IMR-90 (cell line): ENCODE measurements at regions not wholly inside any gene's neighbourhood (a gene's known extent, or its start where the extent isn't known, plus 50 kb on each side); places are given as distances from the start of the nearest gene placed in this dataset.

Source experiments
- ATAC-seq: fragments of 200-7000 bp; cut with Tn5 transposase; 2 replicates; pipeline ENCODE4 v1.9.1; 2020; ENCODE audit warnings: low read depth, mild to moderate bottlenecking, moderate library complexity
- BruUV-seq: library from RNA; stranded (reverse); fragments of 400-500 nt; replicated peaks from 2 replicates; lab custom pipeline; 2021; lab: Mats Ljungman, UMichigan
- CTCF ChIA-PET: fragments of 300-600 bp; formaldehyde crosslinking; extraction: SDS; loops from one replicate; lab custom pipeline; 2021; ENCODE audit warnings: antibody characterized with exemption; lab: Yijun Ruan, JAX
- POLR2A ChIA-PET: fragments of 300-600 bp; sonication (Branson Sonifier 250); formaldehyde crosslinking; loops from one replicate; lab custom pipeline; 2022; ENCODE audit warnings: antibody characterized with exemption; ENCODE audit not compliant: unreplicated experiment; lab: Charles Lee
- DNase-seq: peaks from one replicate; pipeline ENCODE4 v3.0.0; 2013
- H2AFZ ChIP-seq: replicated peaks from 2 replicates; pipeline ENCODE3; 2013; ENCODE audit warnings: low read length, mild to moderate bottlenecking; ENCODE audit not compliant: poor library complexity
- H2AK5ac ChIP-seq: 2 replicates; pipeline ENCODE4 v1.6.1; 2013; ENCODE audit warnings: low read depth, low read length, inconsistent platforms
- H2AK9ac ChIP-seq: replicated peaks from 2 replicates; pipeline ENCODE3; 2013; ENCODE audit warnings: mild to moderate bottlenecking, low read depth, low read length, moderate library complexity; ENCODE audit not compliant: poor library complexity
- H2BK120ac ChIP-seq: 2 replicates; pipeline ENCODE4 v1.6.1; 2013; ENCODE audit warnings: low read depth, low read length, inconsistent platforms
- H2BK15ac ChIP-seq: 3 replicates; pipeline ENCODE4 v1.6.1; 2013; ENCODE audit warnings: low read depth, low read length, inconsistent platforms
- H2BK20ac ChIP-seq: 2 replicates; pipeline ENCODE4 v1.6.1; 2013; ENCODE audit warnings: low read depth, mild to moderate bottlenecking, inconsistent platforms, low read length, moderate library complexity
- H2BK5ac ChIP-seq: 2 replicates; pipeline ENCODE4 v1.6.1; 2013; ENCODE audit warnings: mild to moderate bottlenecking, low read depth, low read length, inconsistent platforms; ENCODE audit not compliant: poor library complexity, severe bottlenecking
- H3K14ac ChIP-seq: replicated peaks from 2 replicates; pipeline ENCODE4 v1.6.1; 2013; ENCODE audit warnings: low read depth, low read length, inconsistent platforms
- H3K18ac ChIP-seq: 2 replicates; pipeline ENCODE4 v1.6.1; 2013; ENCODE audit warnings: low read depth, low read length, control low read depth
- H3K23ac ChIP-seq: 2 replicates; pipeline ENCODE4 v1.6.1; 2013; ENCODE audit warnings: low read depth, low read length, inconsistent platforms
- H3K27ac ChIP-seq: 2 replicates; pipeline ENCODE4 v1.5.1; 2013; ENCODE audit warnings: mild to moderate bottlenecking, control low read depth, low read length; ENCODE audit not compliant: insufficient read depth
- H3K27me3 ChIP-seq: 2 replicates; pipeline ENCODE4 v1.6.1; 2013; ENCODE audit warnings: low read length; ENCODE audit not compliant: control insufficient read depth, insufficient read depth
- H3K36me3 ChIP-seq: 2 replicates; pipeline ENCODE4 v1.6.1; 2013; ENCODE audit warnings: low read length, mixed read lengths; ENCODE audit not compliant: control insufficient read depth, insufficient read depth
- H3K4ac ChIP-seq: 2 replicates; pipeline ENCODE4 v1.6.1; 2013; ENCODE audit warnings: low read depth, low read length, inconsistent platforms
- H3K4me1 ChIP-seq: 2 replicates; pipeline ENCODE4 v1.6.1; 2013; ENCODE audit warnings: low read length, mixed read lengths; ENCODE audit not compliant: control insufficient read depth, insufficient read depth
- H3K4me2 ChIP-seq: 2 replicates; pipeline ENCODE4 v1.6.1; 2013; ENCODE audit warnings: low read depth, mild to moderate bottlenecking, control low read depth, low read length, moderate library complexity
- H3K4me3 ChIP-seq: 2 replicates; pipeline ENCODE4 v1.5.1; 2013; ENCODE audit warnings: low read depth, mild to moderate bottlenecking, control low read depth, low read length, moderate library complexity; ENCODE audit not compliant: insufficient read depth
- H3K56ac ChIP-seq: 2 replicates; pipeline ENCODE4 v1.6.1; 2013; ENCODE audit warnings: low read length, inconsistent platforms; ENCODE audit not compliant: insufficient read depth; ENCODE audit errors: extremely low read depth
- H3K79me1 ChIP-seq, 2 experiments: 2 replicates each; pipeline ENCODE4 v1.6.1; 2013; ENCODE audit warnings: low read length in 2 of 2, inconsistent platforms in 1 of 2, low read depth in 1 of 2
- H3K9ac ChIP-seq: 2 replicates; pipeline ENCODE4 v1.6.1; 2013; ENCODE audit warnings: low read depth, low read length, control low read depth
- H3K9me1 ChIP-seq: 2 replicates; pipeline ENCODE4 v1.6.1; 2013; ENCODE audit warnings: low read length, inconsistent platforms; ENCODE audit not compliant: insufficient read depth
- H3K9me3 ChIP-seq: 2 replicates; pipeline ENCODE4 v1.6.1; 2013; ENCODE audit warnings: low read length; ENCODE audit not compliant: control insufficient read depth, insufficient read depth
- H4K20me1 ChIP-seq: 2 replicates; pipeline ENCODE4 v1.6.1; 2013; ENCODE audit warnings: low read length, inconsistent platforms; ENCODE audit not compliant: insufficient read depth
- H4K5ac ChIP-seq: 2 replicates; pipeline ENCODE4 v1.6.1; 2013; ENCODE audit warnings: mild to moderate bottlenecking, low read depth, low read length, control low read depth
- H4K8ac ChIP-seq, 2 experiments: 2 replicates each; pipeline ENCODE4 v1.6.1; 2013; ENCODE audit warnings: low read depth in 2 of 2, low read length in 2 of 2, control low read depth in 1 of 2, inconsistent platforms in 1 of 2
- H4K91ac ChIP-seq: 2 replicates; pipeline ENCODE4 v1.6.1; 2013; ENCODE audit warnings: low read depth, low read length, inconsistent platforms; ENCODE audit not compliant: insufficient read depth
- BHLHE40 ChIP-seq: fragments of 150-350 bp; IDR thresholded peaks from 2 replicates; pipeline ENCODE4 v1.6.1; 2016; ENCODE audit warnings: mild to moderate bottlenecking, low read depth, low read length
- CHD1 ChIP-seq: IDR thresholded peaks from 2 replicates; pipeline ENCODE4 v1.6.1; 2012; ENCODE audit warnings: low read depth, low read length, improper control_type of control experiment
- MAFK ChIP-seq: IDR thresholded peaks from 2 replicates; pipeline ENCODE4 v1.6.1; 2012; ENCODE audit warnings: low read depth, low read length, improper control_type of control experiment
- MAZ ChIP-seq: IDR thresholded peaks from 2 replicates; pipeline ENCODE4 v1.6.1; 2012; ENCODE audit warnings: low read depth, mild to moderate bottlenecking, low read length, improper control_type of control experiment, moderate library complexity, borderline replicate concordance
- MXI1 ChIP-seq: IDR thresholded peaks from 2 replicates; pipeline ENCODE4 v1.6.1; 2012; ENCODE audit warnings: low read depth, mild to moderate bottlenecking, low read length, moderate library complexity, borderline replicate concordance
- NFE2L2 ChIP-seq: fragments of 150-350 bp; IDR thresholded peaks from 2 replicates; pipeline ENCODE4 v1.6.1; 2016; ENCODE audit warnings: low read depth, mild to moderate bottlenecking, low read length
- RCOR1 ChIP-seq: IDR thresholded peaks from 2 replicates; pipeline ENCODE4 v1.6.1; 2012; ENCODE audit warnings: mild to moderate bottlenecking, low read length, improper control_type of control experiment; ENCODE audit not compliant: insufficient replicate concordance
- WGBS, 2 experiments: methylation state at CpG; one replicate each; pipeline versions ENCODE4 v1.1.5 to v1.1.7; 2013; ENCODE audit warnings: missing lambda C conversion rate in 2 of 2; ENCODE audit not compliant: insufficient read length in 1 of 2; ENCODE audit errors: extremely low coverage in 2 of 2; 5-methylcytosine and 5-hydroxymethylcytosine counted together
- dilution Hi-C: fragments of 300-500 bp; cut with HindIII; formaldehyde crosslinking; loops from one replicate; pipeline ENCODE4 v1.14.3; 2018; ENCODE audit warnings: low sequenced_read_pairs; ENCODE audit not compliant: unreplicated experiment
- in situ Hi-C: fragments of 300-500 bp; cut with MboI; formaldehyde crosslinking; loops from 3 replicates; pipeline ENCODE4 v1.14.3; 2019; ENCODE audit warnings: low sequenced_read_pairs, inconsistent platforms, mixed read lengths
- intact Hi-C: fragments of 100-400 bp; cut with micrococcal nuclease; formaldehyde crosslinking; loops from 2 replicates; pipeline ENCODE4 v1.10.0; 2022
- TF ChIP-seq, protein P1 (sequence below): fragments of 150-350 bp; IDR thresholded peaks from 2 replicates; pipeline ENCODE4 v1.6.1; 2016; ENCODE audit warnings: low read depth, mild to moderate bottlenecking, low read length, moderate library complexity, borderline replicate concordance

- H3K27ac ChIP-seq = no peak overlapping the region
- POLR2A ChIA-PET = no interaction called here
- H3K56ac ChIP-seq = no peak overlapping the region
- no peak overlapping the region for H3K4me3 ChIP-seq
- no peak overlapping the region for H2AK9ac ChIP-seq
- H4K91ac ChIP-seq = no peak overlapping the region
- TF ChIP-seq NFE2L2 (no peak), MAZ (no peak), MXI1 (no peak), CHD1 (no peak), BHLHE40 (no peak), MAFK (no peak), RCOR1 (no peak)
- TF ChIP-seq, protein P1, sequence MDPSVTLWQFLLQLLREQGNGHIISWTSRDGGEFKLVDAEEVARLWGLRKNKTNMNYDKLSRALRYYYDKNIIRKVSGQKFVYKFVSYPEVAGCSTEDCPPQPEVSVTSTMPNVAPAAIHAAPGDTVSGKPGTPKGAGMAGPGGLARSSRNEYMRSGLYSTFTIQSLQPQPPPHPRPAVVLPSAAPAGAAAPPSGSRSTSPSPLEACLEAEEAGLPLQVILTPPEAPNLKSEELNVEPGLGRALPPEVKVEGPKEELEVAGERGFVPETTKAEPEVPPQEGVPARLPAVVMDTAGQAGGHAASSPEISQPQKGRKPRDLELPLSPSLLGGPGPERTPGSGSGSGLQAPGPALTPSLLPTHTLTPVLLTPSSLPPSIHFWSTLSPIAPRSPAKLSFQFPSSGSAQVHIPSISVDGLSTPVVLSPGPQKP = no peak
- H4K8ac ChIP-seq = no peak overlapping the region
- peaks cover 4% of the 10 kb centered on the region for H3K9me3 ChIP-seq
- no CpG with 5 or more reads among the region's 4 CpGs for WGBS, 2 experiments
- H3K9me1 ChIP-seq = no peaks in the 10 kb centered on the region
- H3K4me1 ChIP-seq = no peaks in the 10 kb centered on the region
- no peak overlapping the region for H3K23ac ChIP-seq
- no peak overlapping the region for H3K14ac ChIP-seq
- no peaks in the 10 kb centered on the region for H3K27me3 ChIP-seq
- CTCF ChIA-PET = no interaction called here
- H2AK5ac ChIP-seq = no peak overlapping the region
- no peak overlapping the region for H2BK120ac ChIP-seq
- no peaks in the 10 kb centered on the region for H3K36me3 ChIP-seq
- no peak for DNase-seq
- ATAC-seq = no peak
- H2AFZ ChIP-seq = no peak overlapping the region
- no peak overlapping the region for H3K9ac ChIP-seq
- dilution Hi-C loops (no loop called here), intact Hi-C loops (no loop called here), in situ Hi-C loops (no loop called here)
- H3K4ac ChIP-seq = no peak overlapping the region
- no peak overlapping the region for H2BK15ac ChIP-seq
- BruUV-seq = no TSS peak
- no peak overlapping the region for H3K18ac ChIP-seq
- H2BK5ac ChIP-seq = no peak overlapping the region
- no peak overlapping the region for H3K4me2 ChIP-seq
- no peaks in the 10 kb centered on the region for H4K20me1 ChIP-seq
- no peak overlapping the region for H4K5ac ChIP-seq
- H2BK20ac ChIP-seq = no peak overlapping the region
- no peaks in the 10 kb centered on the region for H3K79me1 ChIP-seq
Observed at GRCh38 chr21:20469361-20469760, 528.8 kb upstream of the NCAM2 start.
